ENCODE measurements at regions not wholly inside any gene's neighbourhood (a gene's known extent, or its start where the extent isn't known, plus 50 kb on each side); places are given as distances from the start of the nearest gene placed in this dataset.
A peak's percentile ranks its signal among the peaks of the same experiment; 100 is the strongest.

DNA sequence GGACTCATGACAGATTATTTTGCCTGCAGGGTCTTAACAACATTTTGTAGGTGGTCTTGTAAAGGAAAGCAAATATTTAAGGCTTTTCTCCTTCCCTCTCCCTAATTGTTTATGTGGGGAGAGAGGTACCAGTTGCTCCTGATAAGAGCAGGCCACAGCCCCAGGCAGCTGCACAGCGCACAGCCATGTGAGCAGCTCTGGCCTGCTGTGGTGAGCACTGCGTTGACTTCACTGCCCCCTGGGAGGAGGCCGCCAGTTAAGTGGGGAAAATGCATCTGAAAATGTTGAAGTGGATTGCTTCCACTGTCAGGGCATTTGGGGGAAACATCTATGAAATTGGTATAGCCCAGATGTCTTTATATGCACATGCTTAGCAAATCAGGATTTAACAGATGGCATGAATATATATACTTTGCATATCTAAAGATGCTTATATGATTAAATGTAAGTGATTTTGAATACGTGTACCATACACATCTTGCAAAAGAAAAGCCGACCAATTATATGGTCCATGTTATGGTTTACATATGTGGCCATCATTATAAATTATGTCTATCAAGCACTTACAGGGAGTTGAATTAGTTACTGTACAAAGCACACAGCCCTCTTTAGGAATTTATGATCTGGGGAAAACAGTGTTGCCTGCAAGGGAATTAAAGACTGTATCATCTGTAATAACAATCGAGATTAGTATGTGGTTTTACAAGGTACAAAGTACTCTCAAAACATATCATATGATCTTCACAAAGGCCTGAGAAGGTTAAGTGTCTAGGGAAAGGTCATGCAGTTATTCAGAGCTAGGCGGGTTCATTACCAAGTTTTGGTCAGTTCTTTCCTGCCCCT, 132.1 kb downstream of the RHOU start:
- DNase-seq (peak in 1 of 2 donors; percentile 33), ATAC-seq (ENCODE audit: low FRiP score in 2 of 2) (no peak)
- no peak overlapping the region for H3K27ac ChIP-seq
- no peak overlapping the region for H3K4me3 ChIP-seq
- WGBS, 2 donors: 82 to 85% methylated on average over 7 of the region's 7 CpGs
- TF ChIP-seq POLR2AphosphoS5 (IDR thresholded peaks at IDR 0.05): no peak
- no peak for TF ChIP-seq POLR2A (IDR thresholded peaks at IDR 0.05)
- TF ChIP-seq EP300 (IDR thresholded peaks at IDR 0.05): no peak
- TF ChIP-seq, protein P1, sequence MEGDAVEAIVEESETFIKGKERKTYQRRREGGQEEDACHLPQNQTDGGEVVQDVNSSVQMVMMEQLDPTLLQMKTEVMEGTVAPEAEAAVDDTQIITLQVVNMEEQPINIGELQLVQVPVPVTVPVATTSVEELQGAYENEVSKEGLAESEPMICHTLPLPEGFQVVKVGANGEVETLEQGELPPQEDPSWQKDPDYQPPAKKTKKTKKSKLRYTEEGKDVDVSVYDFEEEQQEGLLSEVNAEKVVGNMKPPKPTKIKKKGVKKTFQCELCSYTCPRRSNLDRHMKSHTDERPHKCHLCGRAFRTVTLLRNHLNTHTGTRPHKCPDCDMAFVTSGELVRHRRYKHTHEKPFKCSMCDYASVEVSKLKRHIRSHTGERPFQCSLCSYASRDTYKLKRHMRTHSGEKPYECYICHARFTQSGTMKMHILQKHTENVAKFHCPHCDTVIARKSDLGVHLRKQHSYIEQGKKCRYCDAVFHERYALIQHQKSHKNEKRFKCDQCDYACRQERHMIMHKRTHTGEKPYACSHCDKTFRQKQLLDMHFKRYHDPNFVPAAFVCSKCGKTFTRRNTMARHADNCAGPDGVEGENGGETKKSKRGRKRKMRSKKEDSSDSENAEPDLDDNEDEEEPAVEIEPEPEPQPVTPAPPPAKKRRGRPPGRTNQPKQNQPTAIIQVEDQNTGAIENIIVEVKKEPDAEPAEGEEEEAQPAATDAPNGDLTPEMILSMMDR (IDR thresholded peaks at IDR 0.05): no peak
- peaks cover 4 to 7% (median 5%) of the 10 kb centered on the region in 4 donors for H3K4me1 ChIP-seq
- H3K9me3 ChIP-seq: no peaks in the 10 kb centered on the region
- H3K27me3 ChIP-seq: no peaks in the 10 kb centered on the region
- no peaks in the 10 kb centered on the region for H3K36me3 ChIP-seq

DNA sequence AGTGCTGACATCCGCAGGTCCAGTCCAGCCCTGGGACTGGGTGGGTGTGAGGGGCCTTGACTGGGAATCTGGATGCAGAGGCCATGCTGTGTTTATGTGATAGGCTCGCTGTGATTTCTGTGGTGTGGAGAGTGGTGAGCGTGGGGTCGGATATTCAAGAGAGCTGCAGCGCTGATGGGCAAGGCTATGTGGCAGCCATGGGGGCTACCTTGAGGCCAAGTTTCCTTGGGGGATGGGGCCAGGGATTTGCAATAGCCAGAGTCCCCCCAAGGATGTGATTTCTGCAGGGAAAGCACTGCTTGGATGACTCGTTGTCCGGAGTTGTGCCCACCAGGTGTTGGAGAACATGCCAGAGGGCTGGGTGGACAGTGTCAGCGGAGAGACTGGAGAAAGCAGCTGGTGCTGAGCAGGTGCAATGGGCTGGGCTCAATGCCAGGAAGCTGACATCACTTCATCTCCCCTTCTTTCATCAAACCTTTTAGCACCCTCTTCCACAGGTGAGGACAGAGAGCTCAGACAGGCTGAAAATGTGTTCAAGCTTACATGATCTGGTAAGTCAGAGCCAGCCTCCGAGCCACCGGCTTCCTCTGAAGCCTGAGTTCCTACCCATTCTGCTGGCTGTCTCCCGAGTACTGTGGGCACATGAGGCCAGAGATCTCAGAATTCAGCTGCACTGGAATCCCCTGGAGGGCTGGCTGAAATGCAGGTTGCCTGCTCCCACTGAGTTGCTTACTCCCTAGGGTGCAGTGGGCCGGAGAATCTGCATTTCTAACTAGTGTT, 132.9 kb downstream of the RHOU start:
- Histone ChIP-seq H3K27ac (no peak overlapping the region), H3K4me3 (no peak overlapping the region), H3K27me3 (no peaks in the 10 kb centered on the region), H3K9me3 (no peaks in the 10 kb centered on the region), H3K4me1 (peaks cover 0 to 7% (median 5%) of the 10 kb centered on the region in 4 donors), H3K36me3 (no peaks in the 10 kb centered on the region)
- WGBS, 2 donors: 80 to 93% methylated on average over 10 to 12 of the region's 12 CpGs
- no peak for ATAC-seq (ENCODE audit: low FRiP score in 2 of 2)
- TF ChIP-seq POLR2AphosphoS5 (IDR thresholded peaks at IDR 0.05) (no peak), POLR2A (IDR thresholded peaks at IDR 0.05) (no peak), EP300 (IDR thresholded peaks at IDR 0.05) (no peak)
- TF ChIP-seq, protein P1 (IDR thresholded peaks at IDR 0.05): no peak
- DNase-seq: no peak

DNA sequence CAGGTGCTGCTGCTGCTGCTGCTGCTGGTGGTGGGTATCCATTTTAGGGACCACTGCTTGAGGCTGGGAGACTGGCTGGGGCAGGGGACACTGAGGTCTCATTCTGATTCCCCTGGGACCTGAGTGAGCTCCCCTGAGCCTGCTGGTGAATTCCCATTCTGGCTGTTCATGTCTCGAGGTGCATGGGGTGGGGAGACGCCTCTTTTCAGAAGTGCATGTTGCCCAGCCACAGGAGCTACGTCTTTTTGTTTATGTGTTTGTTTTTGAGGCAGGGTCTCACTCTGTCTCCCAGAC, 133.4 kb downstream of the RHOU start:
- ATAC-seq (ENCODE audit: low FRiP score in 2 of 2) (no peak), DNase-seq (no peak)
- H3K27me3 ChIP-seq: no peaks in the 10 kb centered on the region
- no peaks in the 10 kb centered on the region for H3K9me3 ChIP-seq
- no peak for TF ChIP-seq POLR2A (IDR thresholded peaks at IDR 0.05)
- TF ChIP-seq EP300 (IDR thresholded peaks at IDR 0.05): no peak
- TF ChIP-seq, protein P1 (IDR thresholded peaks at IDR 0.05): no peak
- TF ChIP-seq POLR2AphosphoS5 (IDR thresholded peaks at IDR 0.05): no peak
- no peaks in the 10 kb centered on the region for H3K36me3 ChIP-seq
- H3K27ac ChIP-seq: no peak overlapping the region
- no peak overlapping the region for H3K4me3 ChIP-seq
- peaks cover 0 to 7% (median 5%) of the 10 kb centered on the region in 4 donors for H3K4me1 ChIP-seq
- 96 to 98% methylated on average over 3 of the region's 3 CpGs for WGBS, 2 donors

DNA sequence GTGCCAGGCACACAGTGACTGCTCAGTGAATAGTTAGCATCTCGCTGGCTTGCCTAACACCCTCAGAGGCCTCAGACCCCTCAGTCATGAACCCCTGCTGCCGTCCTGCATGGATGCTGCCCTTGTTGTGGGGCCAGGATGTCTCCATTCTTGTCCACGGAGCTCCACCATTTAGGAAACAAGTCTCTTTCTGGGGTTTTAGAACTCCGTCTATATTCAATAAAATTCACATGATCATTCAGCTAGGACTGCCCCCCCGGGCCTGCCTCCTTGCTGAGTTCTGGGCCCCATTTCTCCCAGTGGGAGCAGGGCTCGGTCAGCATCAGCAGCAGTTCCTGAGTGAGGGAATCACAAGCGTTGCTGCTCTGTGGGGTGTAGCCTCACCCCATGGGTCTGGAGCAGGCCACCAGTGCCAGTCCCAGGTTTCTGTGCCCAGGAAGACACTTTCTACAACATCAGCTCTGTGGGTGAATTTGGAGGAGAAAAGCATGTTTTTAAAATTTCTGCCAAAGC, 134.1 kb downstream of the RHOU start:
- H3K27ac ChIP-seq: no peak overlapping the region
- no peaks in the 10 kb centered on the region for H3K27me3 ChIP-seq
- no peaks in the 10 kb centered on the region for H3K36me3 ChIP-seq
- peaks cover 0 to 4% (median 3%) of the 10 kb centered on the region in 4 donors for H3K4me1 ChIP-seq
- WGBS, 2 donors: 92 to 93% methylated on average over 6 to 7 of the region's 7 CpGs
- ATAC-seq (ENCODE audit: low FRiP score in 2 of 2) (no peak), DNase-seq (peak in 1 of 2 donors; percentile 29)
- no peak overlapping the region for H3K4me3 ChIP-seq
- H3K9me3 ChIP-seq: no peaks in the 10 kb centered on the region
- no peak for TF ChIP-seq EP300 (IDR thresholded peaks at IDR 0.05)
- no peak for TF ChIP-seq POLR2A (IDR thresholded peaks at IDR 0.05)
- TF ChIP-seq, protein P1 (IDR thresholded peaks at IDR 0.05): no peak
- TF ChIP-seq POLR2AphosphoS5 (IDR thresholded peaks at IDR 0.05): no peak

Measured in upper lobe of left lung (tissue), 6 donors.